T-helper 1 cell treated with Interleukin-12 subunit alpha and Interleukin-12 subunit beta and Interleukin-4 antibody, amounts not matched to agents 30 ng/mL and 1 ng/mL, for 36 hours (primary cell): ENCODE measurements at regions not wholly inside any gene's neighbourhood (a gene's known extent, or its start where the extent isn't known, plus 50 kb on each side); places are given as distances from the start of the nearest gene placed in this dataset.
"Not testable (repeated sequence)": the region's sequence is repeated elsewhere in the genome, so short reads cannot be mapped to it uniquely, and the experiment has no call there.

Experiments
- intact Hi-C: fragments of 100-400 bp; cut with micrococcal nuclease; formaldehyde crosslinking; loops from one replicate; pipeline ENCODE4 v1.15.1; 2024

- intact Hi-C loops = no loop called here
Observed at GRCh38 chr9:100794738-100795269, 216.9 kb downstream of the CAVIN4 start.

GRCh38 chr9:100803956-100804355 is 224.6 kb upstream of the PLPPR1 start:
- intact Hi-C loops = no loop called here

- intact Hi-C loops = no loop called here
Observed at GRCh38 chr9:100811643-100812042, 216.9 kb upstream of the PLPPR1 start.

GRCh38 chr9:100813871-100814270 is 214.7 kb upstream of the PLPPR1 start:
- intact Hi-C loops = no loop called here

- intact Hi-C loops = loop anchor here (5.0 kb wide), 1 partner anchor 62 kb away; no protein-coding TSS in a partner anchor
Observed at GRCh38 chr9:100819980-100820379, 208.5 kb upstream of the PLPPR1 start.

GRCh38 chr9:100833035-100833434 is 195.5 kb upstream of the PLPPR1 start:
- intact Hi-C loops = not testable (repeated sequence)

- intact Hi-C loops = no loop called here
Observed at GRCh38 chr9:100838857-100839256, 189.7 kb upstream of the PLPPR1 start.

GRCh38 chr9:100848726-100849125 is 179.8 kb upstream of the PLPPR1 start:
- intact Hi-C loops = no loop called here

GRCh38 chr9:100852088-100852487 is 176.4 kb upstream of the PLPPR1 start:
- intact Hi-C loops = no loop called here

GRCh38 chr9:100856238-100856637 is 172.3 kb upstream of the PLPPR1 start:
- intact Hi-C loops = no loop called here

- intact Hi-C loops = no loop called here
Observed at GRCh38 chr9:100865111-100865510, 163.4 kb upstream of the PLPPR1 start.

- intact Hi-C loops = no loop called here
Observed at GRCh38 chr9:100865648-100866047, 162.9 kb upstream of the PLPPR1 start.

GRCh38 chr9:100869326-100869725 is 159.2 kb upstream of the PLPPR1 start:
- intact Hi-C loops = no loop called here

- intact Hi-C loops = loop anchor here (5.0 kb wide), 1 partner anchor 58 kb away; no protein-coding TSS in a partner anchor
Observed at GRCh38 chr9:100879884-100880283, 148.6 kb upstream of the PLPPR1 start.

- intact Hi-C loops = loop anchor here (5.0 kb wide), 1 partner anchor 58 kb away; no protein-coding TSS in a partner anchor
Observed at GRCh38 chr9:100880284-100880683, 148.2 kb upstream of the PLPPR1 start.

GRCh38 chr9:100884518-100884917 is 144.0 kb upstream of the PLPPR1 start:
- intact Hi-C loops = loop anchor here (5.0 kb wide), 1 partner anchor 62 kb away; no protein-coding TSS in a partner anchor

GRCh38 chr9:100890321-100890720 is 138.2 kb upstream of the PLPPR1 start:
- intact Hi-C loops = loop anchor here (10.0 kb wide), 1 partner anchor 64 kb away; no protein-coding TSS in a partner anchor

- intact Hi-C loops = no loop called here
Observed at GRCh38 chr9:100911273-100911672, 117.3 kb upstream of the PLPPR1 start.

GRCh38 chr9:100913257-100913656 is 115.3 kb upstream of the PLPPR1 start:
- intact Hi-C loops = no loop called here

GRCh38 chr9:100914266-100914665 is 114.3 kb upstream of the PLPPR1 start:
- intact Hi-C loops = no loop called here

GRCh38 chr9:100919506-100919905 is 109.0 kb upstream of the PLPPR1 start:
- intact Hi-C loops = no loop called here

GRCh38 chr9:100926366-100926765 is 102.2 kb upstream of the PLPPR1 start:
- intact Hi-C loops = no loop called here

- intact Hi-C loops = no loop called here
Observed at GRCh38 chr9:100927763-100928162, 100.8 kb upstream of the PLPPR1 start.

GRCh38 chr9:100933656-100934055 is 94.9 kb upstream of the PLPPR1 start:
- intact Hi-C loops = no loop called here
